H1 (cell line): ENCODE measurements at regions not wholly inside any gene's neighbourhood (a gene's known extent, or its start where the extent isn't known, plus 50 kb on each side); places are given as distances from the start of the nearest gene placed in this dataset.

Experiments
- CTCF ChIA-PET: fragments of 300-600 bp; sonication (Branson Sonifier 250); formaldehyde crosslinking; loops from one replicate; lab custom pipeline; 2021; ENCODE audit not compliant: partially characterized antibody; lab: Charles Lee
- POLR2A ChIA-PET: fragments of 300-600 bp; sonication (Branson Sonifier 250); formaldehyde crosslinking; loops from one replicate; lab custom pipeline; 2021; ENCODE audit warnings: inconsistent platforms; ENCODE audit not compliant: partially characterized antibody; lab: Charles Lee
- DNase-seq, 2 experiments: peaks; one replicate each; pipeline versions ENCODE4 v3.0.0 to v3.0.0-alpha.2; 2010 to 2022; ENCODE audit warnings: low spot score in 2 of 2, low read depth in 1 of 2, mixed read lengths in 1 of 2
- FAIRE-seq: peaks from 2 replicates; lab custom pipeline; 2011; peaks lifted over from hg19 to GRCh38; lab: Jason Lieb, UNC
- H2AFZ ChIP-seq: 2 replicates; pipeline ENCODE4 v1.8.1; 2012; ENCODE audit warnings: low read length, inconsistent platforms
- H2AK5ac ChIP-seq: 2 replicates; pipeline ENCODE4 v1.6.1; 2013; ENCODE audit warnings: low read depth, low read length
- H2BK120ac ChIP-seq: replicated peaks from 2 replicates; pipeline ENCODE3; 2013; ENCODE audit warnings: low read depth, low read length, inconsistent platforms
- H2BK12ac ChIP-seq: 2 replicates; pipeline ENCODE4 v1.6.1; 2013; ENCODE audit warnings: low read depth, low read length
- H2BK15ac ChIP-seq: 2 replicates; pipeline ENCODE4 v1.6.1; 2013; ENCODE audit warnings: low read length
- H2BK20ac ChIP-seq: 2 replicates; pipeline ENCODE4 v1.6.1; 2013; ENCODE audit warnings: low read length
- H2BK5ac ChIP-seq: 2 replicates; pipeline ENCODE4 v1.6.1; 2013; ENCODE audit warnings: low read depth, low read length
- H3K14ac ChIP-seq: 2 replicates; pipeline ENCODE4 v1.6.1; 2013; ENCODE audit warnings: inconsistent platforms; ENCODE audit not compliant: insufficient read length
- H3K18ac ChIP-seq: 2 replicates; pipeline ENCODE4 v1.6.1; 2013; ENCODE audit warnings: low read length; ENCODE audit errors: extremely low read depth
- H3K23ac ChIP-seq: 2 replicates; pipeline ENCODE4 v1.6.1; 2013; ENCODE audit warnings: inconsistent platforms; ENCODE audit not compliant: insufficient read length
- H3K23me2 ChIP-seq: 2 replicates; pipeline ENCODE4 v1.6.1; 2013; ENCODE audit warnings: low read depth, low read length
- H3K27ac ChIP-seq: 2 replicates; pipeline ENCODE4 v1.6.1; 2011; ENCODE audit warnings: low read depth, low read length, inconsistent platforms
- H3K27me3 ChIP-seq, 4 experiments: replicated peaks in 1 of 4; 1 replicate in 1 of 4; 2 replicates in 3 of 4; pipeline versions ENCODE4 v1.6.1 to v1.8.1; 2011 to 2013; ENCODE audit warnings: low read length in 3 of 4, mild to moderate bottlenecking in 3 of 4, inconsistent platforms in 2 of 4, mixed read lengths in 2 of 4, moderate library complexity in 1 of 4; ENCODE audit not compliant: control insufficient read depth in 3 of 4, insufficient read depth in 3 of 4; ENCODE audit errors: extremely low read depth in 1 of 4
- H3K36me3 ChIP-seq, 4 experiments: 2 replicates each; pipeline versions ENCODE4 v1.6.1 to v1.8.1; 2011 to 2013; ENCODE audit warnings: mild to moderate bottlenecking in 4 of 4, low read length in 3 of 4, moderate library complexity in 2 of 4, control low read depth in 1 of 4, inconsistent platforms in 1 of 4; ENCODE audit not compliant: insufficient read depth in 4 of 4, control insufficient read depth in 2 of 4
- H3K4ac ChIP-seq: replicated peaks from 2 replicates; pipeline ENCODE3; 2013; ENCODE audit warnings: low read length, low read depth, mixed read lengths, inconsistent platforms; ENCODE audit not compliant: insufficient read length
- H3K4me1 ChIP-seq, 4 experiments: replicated peaks in 1 of 4; 1 replicate in 1 of 4; 2 replicates in 3 of 4; pipeline versions ENCODE4 v1.6.1 to v1.8.1; 2011 to 2013; ENCODE audit warnings: low read length in 3 of 4, inconsistent platforms in 2 of 4, mixed read lengths in 1 of 4; ENCODE audit not compliant: insufficient read depth in 4 of 4, control insufficient read depth in 3 of 4
- H3K4me2 ChIP-seq, 2 experiments: 2 replicates each; pipeline versions ENCODE4 v1.6.1 to v1.8.1; 2011 to 2013; ENCODE audit warnings: low read depth in 2 of 2, low read length in 2 of 2, control low read depth in 1 of 2, inconsistent platforms in 1 of 2, mild to moderate bottlenecking in 1 of 2; ENCODE audit not compliant: insufficient read depth in 1 of 2
- H3K4me3 ChIP-seq, 4 experiments: fragments of 200-600, 300-600 bp in 1 of 4; sonication (generic), shearing (Covaris generic), sonication (Bioruptor Twin) in 1 of 4; 2 replicates each; pipeline versions ENCODE4 v1.5.1 to v1.8.1; 2011 to 2016; ENCODE audit warnings: low read length in 4 of 4, low read depth in 3 of 4, control low read depth in 2 of 4, inconsistent platforms in 2 of 4, mild to moderate bottlenecking in 2 of 4, mixed read lengths in 1 of 4, moderate library complexity in 1 of 4; ENCODE audit not compliant: insufficient read depth in 2 of 4; ENCODE audit errors: extremely low read depth in 1 of 4
- H3K56ac ChIP-seq: replicated peaks from 2 replicates; pipeline ENCODE3; 2013; ENCODE audit warnings: low read depth, mild to moderate bottlenecking, mixed read lengths, low read length, inconsistent platforms; ENCODE audit not compliant: insufficient read length
- H3K79me1 ChIP-seq: 2 replicates; pipeline ENCODE4 v1.6.1; 2013; ENCODE audit warnings: low read depth, low read length, control low read depth
- H3K79me2 ChIP-seq, 2 experiments: 2 replicates each; pipeline versions ENCODE4 v1.6.1 to v1.8.1; 2012 to 2013; ENCODE audit warnings: low read length in 2 of 2, mild to moderate bottlenecking in 2 of 2, inconsistent platforms in 1 of 2; ENCODE audit not compliant: insufficient read depth in 2 of 2, control insufficient read depth in 1 of 2
- H3K9ac ChIP-seq, 4 experiments: replicated peaks in 1 of 4; 1 replicate in 1 of 4; 2 replicates in 3 of 4; pipeline versions ENCODE4 v1.6.1 to v1.8.1; 2011 to 2013; ENCODE audit warnings: low read depth in 3 of 4, low read length in 3 of 4, control low read depth in 2 of 4, mild to moderate bottlenecking in 2 of 4, moderate library complexity in 2 of 4, inconsistent platforms in 1 of 4; ENCODE audit errors: extremely low read depth in 1 of 4
- H3K9me3 ChIP-seq, 2 experiments: 2 replicates each; pipeline versions ENCODE4 v1.6.1 to v1.8.1; 2012 to 2013; ENCODE audit warnings: mild to moderate bottlenecking in 2 of 2, moderate library complexity in 2 of 2, control low read depth in 1 of 2, inconsistent platforms in 1 of 2, low read depth in 1 of 2, low read length in 1 of 2, mixed read lengths in 1 of 2; ENCODE audit not compliant: insufficient read depth in 2 of 2
- H4K20me1 ChIP-seq, 2 experiments: replicated peaks in 1 of 2; 2 replicates each; pipeline versions ENCODE3 to v1.8.1; 2011 to 2013; ENCODE audit warnings: inconsistent platforms in 2 of 2, low read length in 2 of 2, mild to moderate bottlenecking in 1 of 2; ENCODE audit not compliant: insufficient read depth in 2 of 2, control insufficient read depth in 1 of 2
- H4K5ac ChIP-seq: 2 replicates; pipeline ENCODE4 v1.6.1; 2013; ENCODE audit warnings: low read length, low read depth, mixed read lengths, inconsistent platforms; ENCODE audit not compliant: insufficient read length
- H4K8ac ChIP-seq: 2 replicates; pipeline ENCODE4 v1.8.0; 2013; ENCODE audit warnings: mild to moderate bottlenecking, moderate library complexity, low read length, inconsistent platforms; ENCODE audit not compliant: insufficient read depth; ENCODE audit errors: extremely low read depth
- H4K91ac ChIP-seq: replicated peaks from 2 replicates; pipeline ENCODE3; 2013; ENCODE audit warnings: low read length, mixed read lengths, inconsistent platforms; ENCODE audit not compliant: insufficient read length
- BRCA1 ChIP-seq: IDR thresholded peaks from 2 replicates; pipeline ENCODE4 v1.6.1; 2012; ENCODE audit warnings: low read depth, low read length, improper control_type of control experiment
- E2F6 ChIP-seq: IDR thresholded peaks from 2 replicates; pipeline ENCODE4 v1.6.1; 2012; ENCODE audit warnings: inconsistent platforms
- MAFK ChIP-seq: IDR thresholded peaks from 2 replicates; pipeline ENCODE4 v1.6.1; 2012; ENCODE audit warnings: low read depth, mild to moderate bottlenecking, improper control_type of control experiment, low read length
- MAX ChIP-seq: IDR thresholded peaks from 2 replicates; pipeline ENCODE4 v1.6.1; 2012; ENCODE audit warnings: inconsistent platforms
- PHF8 ChIP-seq: fragments of 200-600 bp; sonication (generic); conservative IDR thresholded peaks from 2 replicates; pipeline ENCODE4 v1.7.1; 2012; ENCODE audit warnings: low read depth, mild to moderate bottlenecking, inconsistent platforms, low read length, moderate library complexity
- SIN3A ChIP-seq, 2 experiments: IDR thresholded peaks in 1 of 2; conservative IDR thresholded peaks in 1 of 2; 2 replicates each; pipeline ENCODE4 v1.6.1; 2011 to 2012; ENCODE audit warnings: low read length in 2 of 2, improper control_type of control experiment in 1 of 2, low read depth in 1 of 2, mild to moderate bottlenecking in 1 of 2
- SIX5 ChIP-seq: IDR thresholded peaks from 2 replicates; pipeline ENCODE4 v1.6.1; 2011; ENCODE audit warnings: mild to moderate bottlenecking, low read depth, low read length
- TAF7 ChIP-seq: optimal IDR thresholded peaks from 2 replicates; pipeline ENCODE3; 2011; ENCODE audit warnings: low read depth, mild to moderate bottlenecking, inconsistent platforms, low read length, moderate library complexity, borderline replicate concordance
- TBP ChIP-seq: IDR thresholded peaks from 2 replicates; pipeline ENCODE4 v1.6.1; 2011; ENCODE audit warnings: low read depth, low read length, improper control_type of control experiment
- TCF12 ChIP-seq: IDR thresholded peaks from 2 replicates; pipeline ENCODE4 v1.6.1; 2011; ENCODE audit warnings: low read depth, mild to moderate bottlenecking, low read length
- ZNF274 ChIP-seq: IDR thresholded peaks from 2 replicates; pipeline ENCODE4 v1.7.0; 2012; ENCODE audit warnings: low read length, borderline replicate concordance; ENCODE audit errors: extremely low read depth
- WGBS, 2 experiments: shearing (Covaris generic) in 1 of 2; methylation state at CpG; one replicate each; pipeline versions ENCODE4 v1.1.6 to v1.1.7; 2013 to 2015; ENCODE audit warnings: low lambda C conversion rate in 2 of 2, mixed read lengths in 2 of 2, inconsistent platforms in 1 of 2, low coverage in 1 of 2, missing lambda C conversion rate in 1 of 2; ENCODE audit not compliant: insufficient replicate concordance in 2 of 2, insufficient coverage in 1 of 2, insufficient read length in 1 of 2; ENCODE audit errors: extremely low coverage in 1 of 2, missing lambda C conversion rate in 1 of 2; 5-methylcytosine and 5-hydroxymethylcytosine counted together

- no peak overlapping the region for H2BK15ac ChIP-seq
- no peak overlapping the region for H3K14ac ChIP-seq
- no peak overlapping the region for H3K4me2 ChIP-seq
- H3K23ac ChIP-seq = no peak overlapping the region
- no peak overlapping the region for H2AFZ ChIP-seq
- no peak overlapping the region for H3K27ac ChIP-seq
- H3K9ac ChIP-seq = no peak overlapping the region
- H3K79me2 ChIP-seq = no peaks in the 10 kb centered on the region
- ChIA-PET POLR2A (no interaction called here), CTCF (interaction anchor here (1.3 kb wide), 1 partner anchor 64 kb away, joined by 3 read pairs; no protein-coding TSS in a partner anchor)
- FAIRE-seq (no peak), DNase-seq (no peak)
- no peak overlapping the region for H4K8ac ChIP-seq
- WGBS, 2 experiments = 94% methylated on average over 3 of the region's 3 CpGs; no CpG with 5 or more reads in 1 of the 2 experiments
- no peaks in the 10 kb centered on the region for H3K36me3 ChIP-seq
- H3K4me3 ChIP-seq = no peak overlapping the region
- no peak overlapping the region for H2BK5ac ChIP-seq
- no peak overlapping the region for H4K5ac ChIP-seq
- no peaks in the 10 kb centered on the region for H3K27me3 ChIP-seq
- no peak overlapping the region for H2BK12ac ChIP-seq
- no peak overlapping the region for H3K18ac ChIP-seq
- H3K56ac ChIP-seq = no peak overlapping the region
- no peaks in the 10 kb centered on the region for H4K20me1 ChIP-seq
- H3K4me1 ChIP-seq = no peaks in the 10 kb centered on the region
- H4K91ac ChIP-seq = no peak overlapping the region
- no peak overlapping the region for H2AK5ac ChIP-seq
- H2BK120ac ChIP-seq = no peak overlapping the region
- H2BK20ac ChIP-seq = no peak overlapping the region
- H3K4ac ChIP-seq = no peak overlapping the region
- no peaks in the 10 kb centered on the region for H3K23me2 ChIP-seq
- H3K79me1 ChIP-seq = no peaks in the 10 kb centered on the region
- H3K9me3 ChIP-seq = no peaks in the 10 kb centered on the region
- no peak for TF ChIP-seq MAFK
- no peak for TF ChIP-seq PHF8
- TF ChIP-seq E2F6 = no peak
- TF ChIP-seq SIN3A (conservative IDR thresholded peaks at IDR 0.05 in 1 of 2, IDR thresholded peaks at IDR 0.05 in 1 of 2; ENCODE audit: low read depth in 1 of 2, low read length in 2 of 2) = no peak
- TF ChIP-seq BRCA1 = no peak
- TF ChIP-seq MAX = no peak
- TF ChIP-seq TCF12 = no peak
- TF ChIP-seq TAF7 = no peak
- no peak for TF ChIP-seq SIX5
- no peak for TF ChIP-seq TBP
- TF ChIP-seq ZNF274 = no peak
These were observed 525.9 kb downstream of the IPMK start for GRCh38 chr10:57741751-57742150.
